Pancreas (tissue), 10 donors: ENCODE measurements at regions not wholly inside any gene's neighbourhood (a gene's known extent, or its start where the extent isn't known, plus 50 kb on each side); places are given as distances from the start of the nearest gene placed in this dataset.
"Not testable (repeated sequence)": the region's sequence is repeated elsewhere in the genome, so short reads cannot be mapped to it uniquely, and the experiment has no call there.

ENCODE experiments used
- ATAC-seq, 4 donors: fragments of 200-7000 bp; cut with Tn5 transposase; one replicate each; pipeline versions ENCODE4 v1.8.0 to v1.9.1; 2020; ENCODE audit warnings: mild to moderate bottlenecking in 4 of 4, moderate library complexity in 4 of 4
- DNase-seq, 6 donors: peaks; one replicate each; pipeline ENCODE4 v3.0.0-alpha.2; 2020
- FAIRE-seq: peaks from 2 replicates; lab custom pipeline; 2012; peaks lifted over from hg19 to GRCh38; lab: Jason Lieb, UNC
- H3K27ac ChIP-seq, 4 donors: fragments of 200-600 bp; sonication (generic); 1 replicate in 3 of 4; 2 replicates in 1 of 4; pipeline versions ENCODE4 v1.5.0 to v1.8.0; 2020
- H3K27me3 ChIP-seq, 4 donors: fragments of 200-600 bp; one replicate each; pipeline ENCODE4 v1.8.0; 2021
- H3K36me3 ChIP-seq, 3 donors: fragments of 200-600 bp; sonication (generic) in 1 of 3; one replicate each; pipeline versions ENCODE4 v1.5.0 to v1.8.0; 2020 to 2021
- H3K4me1 ChIP-seq, 3 donors: fragments of 200-600 bp; one replicate each; pipeline ENCODE4 v1.8.0; 2021
- H3K4me3 ChIP-seq, 4 donors: fragments of 200-600 bp; sonication (generic) in 2 of 4; one replicate each; pipeline versions ENCODE4 v1.5.0 to v1.8.0; 2020 to 2021
- H3K9me3 ChIP-seq, 4 donors: fragments of 200-600 bp; one replicate each; pipeline ENCODE4 v1.8.0; 2021
- CTCF ChIP-seq, 4 donors: fragments of 200-600 bp; sonication (generic) in 3 of 4; IDR thresholded peaks; one replicate each; pipeline versions ENCODE4 v1.5.0 to v1.8.0; 2021; ENCODE audit warnings: antibody characterized with exemption in 4 of 4
- WGBS, 2 donors: extraction: QIAGEN DNeasy Blood & Tissue Kit; methylation state at CpG; one replicate each; pipeline ENCODE4 v1.1.7; 2013; 5-methylcytosine and 5-hydroxymethylcytosine counted together
- intact Hi-C, 3 donors: fragments of 100-400 bp; cut with DNase I; formaldehyde crosslinking; loops; one replicate each; pipeline versions ENCODE4 v1.11.1 to v1.14.2; 2022
- donor health status: healthy with polysubstance abuse.
- donor health status: DM: no; HTN: no; CAD: no; lungs with moderate emphysema.
- donor health status: DM: no; HTN: no; CAD: no.
- donor health status: control.
- donor health status: control.
- donor health status: Bipolar disorder and iron deficiency.
- donor health status: DM: yes; HTN: yes; CAD: no.
- donor health status: DM: no; HTN: no; CAD: no.
- donor health status: DM: no; HTN: no; CAD: no.
- donor health status: DM: yes; HTN: yes; CAD: no.

- H3K4me1 ChIP-seq, result no peaks in the 10 kb centered on the region
- no peak overlapping the region for H3K4me3 ChIP-seq
- no peaks in the 10 kb centered on the region for H3K9me3 ChIP-seq
- 41 to 50% methylated on average over 4 of the region's 4 CpGs for WGBS, 2 donors
- H3K27me3 ChIP-seq, result no peaks in the 10 kb centered on the region
- no peak overlapping the region for H3K27ac ChIP-seq
- no peaks in the 10 kb centered on the region for H3K36me3 ChIP-seq
- TF ChIP-seq CTCF (IDR thresholded peaks at IDR 0.05), result no peak
- no peak for FAIRE-seq
- intact Hi-C loops, result no loop called here
- ATAC-seq, result no peak
- DNase-seq, result no peak
Measured at GRCh38 chr2:208725280-208725679, 318.7 kb downstream of the PTH2R start.

- 88 to 95% methylated on average over 3 of the region's 3 CpGs for WGBS, 2 donors
- Histone ChIP-seq H3K36me3 (no peaks in the 10 kb centered on the region), H3K4me3 (no peak overlapping the region), H3K27me3 (no peaks in the 10 kb centered on the region), H3K27ac (no peak overlapping the region), H3K4me1 (no peaks in the 10 kb centered on the region), H3K9me3 (no peaks in the 10 kb centered on the region)
- no peak for TF ChIP-seq CTCF (IDR thresholded peaks at IDR 0.05)
- FAIRE-seq (no peak), DNase-seq (no peak), ATAC-seq (no peak)
- intact Hi-C loops, result no loop called here
Measured at GRCh38 chr2:208726242-208726641, 319.6 kb downstream of the PTH2R start.

DNA sequence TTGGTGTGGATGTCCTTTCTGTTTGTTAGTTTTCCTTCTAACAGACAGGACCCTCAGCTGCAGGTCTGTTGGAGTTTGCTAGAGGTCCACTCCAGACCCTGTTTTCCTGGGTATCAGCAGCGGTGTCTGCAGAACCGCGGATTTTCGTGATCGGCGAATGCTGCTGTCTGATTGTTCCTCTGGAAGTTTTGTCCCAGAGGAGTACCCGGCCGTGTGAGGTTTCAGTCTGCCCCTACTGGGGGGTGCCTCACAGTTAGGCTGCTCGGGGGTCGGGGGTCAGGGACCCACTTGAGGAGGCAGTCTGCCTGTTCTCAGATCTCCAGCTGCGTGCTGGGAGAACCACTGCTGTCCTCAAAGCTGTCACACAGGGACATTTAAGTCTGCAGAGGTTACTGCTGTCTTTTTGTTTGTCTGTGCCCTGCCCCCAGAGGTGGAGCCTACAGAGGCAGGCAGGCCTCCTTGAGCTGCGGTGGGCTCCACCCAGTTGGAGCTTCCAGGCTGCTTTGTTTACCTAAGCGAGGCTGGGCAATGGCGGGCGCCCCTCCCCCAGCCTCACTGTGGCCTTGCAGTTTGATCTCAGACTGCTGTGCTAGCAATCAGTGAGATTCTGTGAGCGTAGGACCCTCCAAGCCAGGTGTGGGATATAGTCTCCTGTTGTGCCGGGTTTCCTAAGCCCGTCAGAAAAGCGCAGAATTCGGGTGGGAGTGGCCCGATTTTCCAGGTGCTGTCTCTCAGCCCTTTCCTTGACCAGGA is 345.2 kb downstream of the PTH2R start:
- 80 to 88% methylated on average over 21 of the region's 21 CpGs for WGBS, 2 donors
- H3K4me3 ChIP-seq, H3K27me3 ChIP-seq, intact Hi-C loops, H3K9me3 ChIP-seq, H3K4me1 ChIP-seq, FAIRE-seq, H3K27ac ChIP-seq, ATAC-seq, H3K36me3 ChIP-seq: not testable (repeated sequence)
- DNase-seq, result peak in 1 of 6 donors; percentile 19

GRCh38 chr2:208757364-208757763 is 350.8 kb downstream of the PTH2R start:
- no peaks in the 10 kb centered on the region for H3K36me3 ChIP-seq
- no peaks in the 10 kb centered on the region for H3K4me1 ChIP-seq
- DNase-seq, result no peak
- FAIRE-seq, result no peak
- intact Hi-C loops, result no loop called here
- ATAC-seq, result no peak
- H3K27ac ChIP-seq, result no peak overlapping the region
- TF ChIP-seq CTCF (IDR thresholded peaks at IDR 0.05), result no peak
- no peak overlapping the region for H3K4me3 ChIP-seq
- no peaks in the 10 kb centered on the region for H3K27me3 ChIP-seq
- peaks cover 0 to 3% (median 0%) of the 10 kb centered on the region in 4 donors for H3K9me3 ChIP-seq
- WGBS, 2 donors, result 45 to 67% methylated on average over 1 of the region's 1 CpG

DNA sequence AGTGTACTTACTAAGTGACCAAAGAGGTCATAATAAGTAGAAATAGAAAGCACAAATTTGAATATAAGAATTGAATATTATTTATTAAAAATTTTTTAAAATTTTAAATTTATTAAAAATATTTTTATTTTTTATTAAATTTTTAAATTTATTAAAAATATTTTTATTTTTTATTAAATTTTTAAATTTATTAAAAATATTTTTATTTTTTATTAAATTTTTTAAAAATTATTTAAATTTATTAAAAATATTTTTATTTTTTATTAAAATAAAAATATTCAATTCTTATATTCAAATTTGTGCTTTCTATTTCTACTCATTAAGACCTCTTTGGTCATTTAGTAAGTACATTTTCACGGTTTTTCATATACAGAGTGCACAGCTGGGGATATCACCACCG is 366.5 kb downstream of the PTH2R start:
- intact Hi-C loops, result not testable (repeated sequence)

DNA sequence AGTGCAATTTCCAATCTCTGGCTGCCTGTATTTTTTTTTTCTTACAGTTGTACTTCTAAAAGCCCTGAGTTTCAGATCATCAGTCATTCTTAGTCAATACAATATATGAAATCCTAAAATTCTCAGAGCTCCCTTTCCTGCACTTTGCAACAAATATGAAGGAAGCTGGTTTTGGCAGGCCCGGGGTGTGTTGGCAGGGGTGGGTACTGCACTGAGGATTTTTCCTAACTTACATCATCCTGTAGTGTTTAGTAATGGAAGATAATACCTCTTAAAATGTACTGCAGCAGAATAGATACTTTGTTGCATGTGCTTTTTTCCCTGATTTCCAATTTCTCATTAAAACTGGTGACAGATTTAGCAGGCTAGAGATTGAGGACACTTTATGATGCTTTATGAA is 374.6 kb downstream of the PTH2R start:
- Histone ChIP-seq H3K4me1 (no peaks in the 10 kb centered on the region), H3K36me3 (no peaks in the 10 kb centered on the region), H3K4me3 (no peak overlapping the region), H3K27ac (no peak overlapping the region), H3K9me3 (no peaks in the 10 kb centered on the region), H3K27me3 (no peaks in the 10 kb centered on the region)
- DNase-seq (no peak), FAIRE-seq (no peak), ATAC-seq (no peak)
- no peak for TF ChIP-seq CTCF (IDR thresholded peaks at IDR 0.05)
- intact Hi-C loops, result no loop called here
- 65 to 67% methylated on average over 1 of the region's 1 CpG for WGBS, 2 donors

More for the DNA sequence above, 366.5 kb downstream of the PTH2R start:
- not testable (repeated sequence) for H3K27ac ChIP-seq, H3K36me3 ChIP-seq, H3K4me3 ChIP-seq, DNase-seq, H3K4me1 ChIP-seq, H3K9me3 ChIP-seq, ATAC-seq, H3K27me3 ChIP-seq
- FAIRE-seq, result peak; percentile 99
- WGBS, 2 donors, result 86 to 97% methylated on average over 2 of the region's 2 CpGs
